ENCODE measurements at regions not wholly inside any gene's neighbourhood (a gene's known extent, or its start where the extent isn't known, plus 50 kb on each side); places are given as distances from the start of the nearest gene placed in this dataset.

GRCh38 chr10:123556049-123556448 lies 110.1 kb upstream of the GPR26 start:
- Histone ChIP-seq H3K27ac (no peak overlapping the region), H3K27me3 (peaks cover 0 to 45% (median 6%) of the 10 kb centered on the region in 9 donors), H3K4me3 (no peak overlapping the region), H3K4me1 (no peaks in the 10 kb centered on the region), H3K9me3 (no peaks in the 10 kb centered on the region), H3K36me3 (no peaks in the 10 kb centered on the region)
- TF ChIP-seq CTCF (IDR thresholded peaks at IDR 0.05), result no peak
- no peak for TF ChIP-seq POLR2A (IDR thresholded peaks at IDR 0.05)
- DNase-seq (no peak), ATAC-seq (no peak)
- 69 to 88% (median 78%) methylated on average over 7 of the region's 7 CpGs for WGBS, 4 donors
- intact Hi-C loops (cut with DNase I), result loop anchor here in 5 of 10 donors (5.0 to 10.0 kb wide), 4 partner anchors 424 to 1271 kb away; no protein-coding TSS in a partner anchor

GRCh38 chr10:123556736-123557135 lies 109.4 kb upstream of the GPR26 start:
- intact Hi-C loops (cut with DNase I), result loop anchor here in 5 of 10 donors (5.0 to 10.0 kb wide), 4 partner anchors 424 to 1272 kb away; no protein-coding TSS in a partner anchor
- Histone ChIP-seq H3K36me3 (no peaks in the 10 kb centered on the region), H3K27ac (no peak overlapping the region), H3K4me3 (no peak overlapping the region), H3K4me1 (no peaks in the 10 kb centered on the region), H3K9me3 (no peaks in the 10 kb centered on the region), H3K27me3 (peaks cover 0 to 44% (median 6%) of the 10 kb centered on the region in 9 donors)
- TF ChIP-seq CTCF (IDR thresholded peaks at IDR 0.05), result no peak
- WGBS, 4 donors, result 74 to 86% (median 77%) methylated on average over 2 to 16 of the region's 16 CpGs
- DNase-seq (no peak), ATAC-seq (no peak)

- ATAC-seq (no peak), DNase-seq (no peak)
- Histone ChIP-seq H3K4me3 (no peak overlapping the region), H3K9me3 (no peaks in the 10 kb centered on the region), H3K36me3 (no peaks in the 10 kb centered on the region), H3K27me3 (peaks cover 0 to 40% (median 6%) of the 10 kb centered on the region in 9 donors), H3K4me1 (no peaks in the 10 kb centered on the region), H3K27ac (no peak overlapping the region)
- no peak for TF ChIP-seq POLR2A (IDR thresholded peaks at IDR 0.05)
- no peak for TF ChIP-seq CTCF (IDR thresholded peaks at IDR 0.05)
- WGBS, 4 donors, result 63 to 79% (median 71%) methylated on average over 8 of the region's 8 CpGs
- intact Hi-C loops (cut with DNase I), result loop anchor here in 9 of 10 donors (2.0 to 10.0 kb wide), 7 partner anchors 425 to 1273 kb away; no protein-coding TSS in a partner anchor
These were observed 108.6 kb upstream of the GPR26 start for GRCh38 chr10:123557366-123558108.

- H3K27ac ChIP-seq, result no peak overlapping the region
- H3K27me3 ChIP-seq, result peaks cover 0 to 31% (median 6%) of the 10 kb centered on the region in 9 donors
- H3K9me3 ChIP-seq, result no peaks in the 10 kb centered on the region
- H3K36me3 ChIP-seq, result no peaks in the 10 kb centered on the region
- DNase-seq (no peak), ATAC-seq (no peak)
- WGBS, 4 donors, result 72 to 83% (median 75%) methylated on average over 11 to 17 of the region's 17 CpGs
- no peaks in the 10 kb centered on the region for H3K4me1 ChIP-seq
- TF ChIP-seq CTCF (IDR thresholded peaks at IDR 0.05) (no peak), POLR2A (IDR thresholded peaks at IDR 0.05) (no peak)
- intact Hi-C loops (cut with DNase I), result loop anchor here (1.0 to 10.0 kb wide), 10 partner anchors 425 to 1274 kb away; no protein-coding TSS in a partner anchor
- no peak overlapping the region for H3K4me3 ChIP-seq
These were observed 107.5 kb upstream of the GPR26 start for GRCh38 chr10:123558651-123559050.
